Peyer's patch (tissue), 4 donors: ENCODE measurements at regions not wholly inside any gene's neighbourhood (a gene's known extent, or its start where the extent isn't known, plus 50 kb on each side); places are given as distances from the start of the nearest gene placed in this dataset.

ENCODE experiments used
- DNase-seq, 3 donors: peaks; one replicate each; pipeline ENCODE4 v3.0.0-alpha.2; 2017 to 2019
- H3K27ac ChIP-seq, 4 donors: fragments of 200-600 bp; sonication (generic); one replicate each; pipeline ENCODE4 v1.5.1; 2016 to 2019
- H3K27me3 ChIP-seq, 2 donors: fragments of 200-600 bp; sonication (generic); one replicate each; pipeline ENCODE4 v1.5.1; 2019
- H3K36me3 ChIP-seq, 3 donors: fragments of 200-600 bp; sonication (generic); one replicate each; pipeline ENCODE4 v1.5.1; 2016 to 2019
- H3K4me1 ChIP-seq, 4 donors: fragments of 200-600 bp; sonication (generic); one replicate each; pipeline ENCODE4 v1.5.1; 2016 to 2019
- H3K4me3 ChIP-seq, 4 donors: fragments of 200-600 bp; sonication (generic); 1 replicate in 3 of 4; 2 replicates in 1 of 4; pipeline ENCODE4 v1.5.1; 2016 to 2019; ENCODE audit warnings: mild to moderate bottlenecking in 1 of 4
- H3K9me3 ChIP-seq, 4 donors: fragments of 200-600 bp; sonication (generic); one replicate each; pipeline ENCODE4 v1.5.1; 2016 to 2019; ENCODE audit warnings: mild to moderate bottlenecking in 1 of 4
- CTCF ChIP-seq, 6 experiments: fragments of 450-650 bp in 4 of 6; fragments of 200-600 bp in 2 of 6; sonication (generic) in 1 of 6; IDR thresholded peaks; one replicate each; pipeline ENCODE4 v1.5.1; 2017 to 2019; ENCODE audit warnings: antibody characterized with exemption in 6 of 6, mild to moderate bottlenecking in 3 of 6, moderate library complexity in 1 of 6
- POLR2A ChIP-seq, 2 donors: fragments of 450-650 bp; IDR thresholded peaks; one replicate each; pipeline ENCODE4 v1.5.1; 2017; ENCODE audit warnings: antibody characterized with exemption in 2 of 2, mild to moderate bottlenecking in 2 of 2, moderate library complexity in 2 of 2

GRCh38 chr2:234376229-234376628, 120.7 kb downstream of the ARL4C start:
- no peaks in the 10 kb centered on the region for H3K9me3 ChIP-seq
- no peaks in the 10 kb centered on the region for H3K4me1 ChIP-seq
- no peak overlapping the region for H3K27ac ChIP-seq
- TF ChIP-seq POLR2A (IDR thresholded peaks at IDR 0.05) (no peak), CTCF (IDR thresholded peaks at IDR 0.05) (no peak)
- no peaks in the 10 kb centered on the region for H3K36me3 ChIP-seq
- H3K4me3 ChIP-seq, result no peak overlapping the region
- H3K27me3 ChIP-seq, result no peaks in the 10 kb centered on the region
- DNase-seq, result no peak

- TF ChIP-seq CTCF (IDR thresholded peaks at IDR 0.05) (no peak), POLR2A (IDR thresholded peaks at IDR 0.05) (no peak)
- H3K9me3 ChIP-seq, result no peaks in the 10 kb centered on the region
- H3K27me3 ChIP-seq, result no peaks in the 10 kb centered on the region
- H3K36me3 ChIP-seq, result no peaks in the 10 kb centered on the region
- no peak overlapping the region for H3K27ac ChIP-seq
- no peak overlapping the region for H3K4me3 ChIP-seq
- no peak for DNase-seq
- H3K4me1 ChIP-seq, result no peaks in the 10 kb centered on the region
Measured at GRCh38 chr2:234375176-234375880, 121.6 kb downstream of the ARL4C start.

GRCh38 chr2:234374736-234375135, 122.1 kb downstream of the ARL4C start:
- no peaks in the 10 kb centered on the region for H3K27me3 ChIP-seq
- no peak for TF ChIP-seq POLR2A (IDR thresholded peaks at IDR 0.05)
- TF ChIP-seq CTCF (IDR thresholded peaks at IDR 0.05), result no peak
- no peaks in the 10 kb centered on the region for H3K36me3 ChIP-seq
- DNase-seq, result no peak
- no peak overlapping the region for H3K27ac ChIP-seq
- no peaks in the 10 kb centered on the region for H3K4me1 ChIP-seq
- H3K9me3 ChIP-seq, result no peaks in the 10 kb centered on the region
- no peak overlapping the region for H3K4me3 ChIP-seq

- H3K36me3 ChIP-seq, result no peaks in the 10 kb centered on the region
- no peaks in the 10 kb centered on the region for H3K4me1 ChIP-seq
- no peaks in the 10 kb centered on the region for H3K27me3 ChIP-seq
- H3K4me3 ChIP-seq, result no peak overlapping the region
- no peak overlapping the region for H3K27ac ChIP-seq
- no peak for DNase-seq
- no peak for TF ChIP-seq CTCF (IDR thresholded peaks at IDR 0.05)
- no peak for TF ChIP-seq POLR2A (IDR thresholded peaks at IDR 0.05)
- no peaks in the 10 kb centered on the region for H3K9me3 ChIP-seq
Measured at GRCh38 chr2:234374150-234374508, 122.8 kb downstream of the ARL4C start.

- Histone ChIP-seq H3K36me3 (no peaks in the 10 kb centered on the region), H3K27ac (no peak overlapping the region), H3K4me3 (no peak overlapping the region), H3K9me3 (no peaks in the 10 kb centered on the region), H3K27me3 (no peaks in the 10 kb centered on the region), H3K4me1 (no peaks in the 10 kb centered on the region)
- no peak for TF ChIP-seq CTCF (IDR thresholded peaks at IDR 0.05)
- no peak for TF ChIP-seq POLR2A (IDR thresholded peaks at IDR 0.05)
- no peak for DNase-seq
Measured at GRCh38 chr2:234373481-234374149, 123.3 kb downstream of the ARL4C start.
